GM12878 (cell line): ENCODE measurements at regions not wholly inside any gene's neighbourhood (a gene's known extent, or its start where the extent isn't known, plus 50 kb on each side); places are given as distances from the start of the nearest gene placed in this dataset.
A peak's percentile ranks its signal among the peaks of the same experiment; 100 is the strongest.

Experiments
- ATAC-seq: fragments of 200-7000 bp; cut with Tn5 transposase; 3 replicates; pipeline ENCODE4 v1.9.1; 2020; ENCODE audit warnings: mild to moderate bottlenecking, moderate library complexity
- BruUV-seq: library from RNA; stranded (reverse); fragments of 400-500 nt; replicated peaks from 2 replicates; lab custom pipeline; 2021; lab: Mats Ljungman, UMichigan
- CTCF ChIA-PET: fragments of 300-600 bp; sonication (Branson Sonifier 250); formaldehyde crosslinking; extraction: SDS; loops from one replicate; lab custom pipeline; 2021; ENCODE audit warnings: inconsistent platforms; lab: Yijun Ruan, JAX
- POLR2A ChIA-PET: fragments of 350-600 bp; formaldehyde crosslinking; extraction: SDS; loops from one replicate; lab custom pipeline; 2021; ENCODE audit warnings: inconsistent platforms; lab: Charles Lee
- RAD21 ChIA-PET: fragments of 300-600 bp; sonication (Branson Sonifier 250); formaldehyde crosslinking; loops from one replicate; lab custom pipeline; 2023; ENCODE audit warnings: antibody characterized with exemption; ENCODE audit not compliant: unreplicated experiment; lab: Charles Lee
- SMC1A ChIA-PET: fragments of 300-600 bp; sonication (Branson Sonifier 250); formaldehyde crosslinking; loops from one replicate; lab custom pipeline; 2023; ENCODE audit not compliant: unreplicated experiment, uncharacterized antibody; lab: Charles Lee
- DNase-seq: peaks from one replicate; pipeline ENCODE4 v3.0.0-alpha.2; 2011; ENCODE audit warnings: low read depth, low spot score
- FAIRE-seq: peaks from 3 replicates; lab custom pipeline; 2011; peaks lifted over from hg19 to GRCh38; lab: Jason Lieb, UNC
- H2AFZ ChIP-seq: 2 replicates; pipeline ENCODE4 v1.6.0; 2011; ENCODE audit warnings: low read depth, low read length, control low read depth; ENCODE audit not compliant: control insufficient read depth
- H3K27ac ChIP-seq: 2 replicates; pipeline ENCODE4 v1.5.1; 2011; ENCODE audit warnings: control low read depth; ENCODE audit not compliant: control insufficient read depth, insufficient read depth
- H3K27me3 ChIP-seq, 2 experiments: replicated peaks in 1 of 2; 2 replicates each; pipeline versions ENCODE4 v1.6.0 to v1.6.1; 2011; ENCODE audit warnings: low read length in 1 of 2; ENCODE audit not compliant: control insufficient read depth in 2 of 2, insufficient read depth in 2 of 2
- H3K36me3 ChIP-seq, 2 experiments: 2 replicates each; pipeline ENCODE4 v1.5.1; 2011; ENCODE audit warnings: low read length in 1 of 2; ENCODE audit not compliant: control insufficient read depth in 2 of 2, insufficient read depth in 2 of 2
- H3K4me1 ChIP-seq: 2 replicates; pipeline ENCODE4 v1.6.1; 2011; ENCODE audit warnings: mild to moderate bottlenecking, low read length, moderate library complexity, mixed read lengths; ENCODE audit not compliant: control insufficient read depth, insufficient read depth
- H3K4me2 ChIP-seq: 2 replicates; pipeline ENCODE4 v1.6.0; 2011; ENCODE audit warnings: control low read depth; ENCODE audit not compliant: control insufficient read depth, insufficient read depth
- H3K4me3 ChIP-seq: fragments of 200-600 bp; sonication (generic); 2 replicates; pipeline ENCODE4 v1.5.1; 2016
- H3K79me2 ChIP-seq: 2 replicates; pipeline ENCODE4 v1.6.0; 2011; ENCODE audit warnings: low read length; ENCODE audit not compliant: control insufficient read depth, insufficient read depth
- H3K9ac ChIP-seq: 2 replicates; pipeline ENCODE4 v1.8.0; 2011; ENCODE audit warnings: low read length, control low read depth, mixed read lengths; ENCODE audit not compliant: control insufficient read depth, insufficient read depth
- H3K9me3 ChIP-seq: replicated peaks from 3 replicates; pipeline ENCODE4 v1.5.1; 2011; ENCODE audit warnings: mild to moderate bottlenecking, low read length; ENCODE audit not compliant: control insufficient read depth, insufficient read depth
- H4K20me1 ChIP-seq: 2 replicates; pipeline ENCODE4 v1.6.0; 2011; ENCODE audit not compliant: control insufficient read depth, insufficient read depth
- WGBS: methylation state at CpG from one replicate; pipeline ENCODE4 v1.1.6; 2016; ENCODE audit warnings: low lambda C conversion rate; ENCODE audit not compliant: insufficient replicate concordance, insufficient coverage; ENCODE audit errors: missing lambda C conversion rate; 5-methylcytosine and 5-hydroxymethylcytosine counted together
- in situ Hi-C: fragments of 300-500 bp; cut with MboI; formaldehyde crosslinking; loops from 9 replicates; pipeline ENCODE4 v1.14.3; 2018; ENCODE audit warnings: mixed read lengths
- intact Hi-C: fragments of 100-400 bp; cut with micrococcal nuclease; formaldehyde crosslinking; loops from one replicate; pipeline ENCODE4 v1.14.2; 2022; ENCODE audit not compliant: unreplicated experiment
- TF ChIP-seq, protein P1 (sequence below): fragments of 450-650 bp; IDR thresholded peaks from 2 replicates; pipeline ENCODE4 v1.6.1; 2016; ENCODE audit warnings: mild to moderate bottlenecking
- TF ChIP-seq, protein P2 (sequence below): IDR thresholded peaks from 2 replicates; pipeline ENCODE4 v1.6.1; 2011; ENCODE audit warnings: mild to moderate bottlenecking, low read depth, low read length, moderate library complexity; ENCODE audit not compliant: insufficient replicate concordance

DNA sequence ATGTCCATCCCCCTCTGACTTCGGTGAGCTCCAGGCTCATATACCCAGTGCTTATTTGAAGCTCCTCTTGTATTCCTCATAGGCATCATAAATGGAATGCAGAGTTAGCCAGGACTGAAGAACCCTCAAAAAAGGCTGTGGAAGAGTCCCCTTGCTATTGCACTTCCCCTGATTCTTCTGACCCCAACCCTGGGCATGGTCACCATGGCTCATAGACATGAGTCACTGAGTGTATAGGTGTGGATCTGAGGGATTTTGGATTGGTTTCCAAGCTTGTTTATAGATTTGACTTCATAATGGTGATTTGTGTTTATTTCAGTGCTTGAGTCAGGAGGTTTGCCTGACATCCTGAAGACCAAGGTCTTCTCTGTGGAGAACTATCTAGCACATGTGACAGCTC, 98.4 kb upstream of the SLC38A2 start:
- Histone ChIP-seq H4K20me1 (no peaks in the 10 kb centered on the region), H3K27ac (no peak overlapping the region), H3K4me2 (peak overlapping the region; percentile 26; the same call in 1 of the 2 replicates), H3K27me3 (no peaks in the 10 kb centered on the region), H3K36me3 (no peaks in the 10 kb centered on the region)
- POLR2A ChIA-PET, result interaction anchor here (0.5 to 2.9 kb wide), 8 partner anchors 12 to 85 kb away, joined by 3 to 27 read pairs (median 3); no protein-coding TSS in a partner anchor
- 100% methylated on average over 1 of the region's 1 CpG for WGBS
- peak; percentile 10 for ATAC-seq
- CTCF ChIA-PET, result interaction anchor here (0.6 to 2.3 kb wide), 11 partner anchors 11 to 190 kb away, joined by 3 to 13 read pairs (median 4); no protein-coding TSS in a partner anchor
- TF ChIP-seq, protein P1, sequence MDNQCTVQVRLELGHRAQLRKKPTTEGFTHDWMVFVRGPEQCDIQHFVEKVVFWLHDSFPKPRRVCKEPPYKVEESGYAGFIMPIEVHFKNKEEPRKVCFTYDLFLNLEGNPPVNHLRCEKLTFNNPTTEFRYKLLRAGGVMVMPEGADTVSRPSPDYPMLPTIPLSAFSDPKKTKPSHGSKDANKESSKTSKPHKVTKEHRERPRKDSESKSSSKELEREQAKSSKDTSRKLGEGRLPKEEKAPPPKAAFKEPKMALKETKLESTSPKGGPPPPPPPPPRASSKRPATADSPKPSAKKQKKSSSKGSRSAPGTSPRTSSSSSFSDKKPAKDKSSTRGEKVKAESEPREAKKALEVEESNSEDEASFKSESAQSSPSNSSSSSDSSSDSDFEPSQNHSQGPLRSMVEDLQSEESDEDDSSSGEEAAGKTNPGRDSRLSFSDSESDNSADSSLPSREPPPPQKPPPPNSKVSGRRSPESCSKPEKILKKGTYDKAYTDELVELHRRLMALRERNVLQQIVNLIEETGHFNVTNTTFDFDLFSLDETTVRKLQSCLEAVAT, result peak; percentile 26; the same call in 1 of the 2 replicates
- TF ChIP-seq, protein P2, sequence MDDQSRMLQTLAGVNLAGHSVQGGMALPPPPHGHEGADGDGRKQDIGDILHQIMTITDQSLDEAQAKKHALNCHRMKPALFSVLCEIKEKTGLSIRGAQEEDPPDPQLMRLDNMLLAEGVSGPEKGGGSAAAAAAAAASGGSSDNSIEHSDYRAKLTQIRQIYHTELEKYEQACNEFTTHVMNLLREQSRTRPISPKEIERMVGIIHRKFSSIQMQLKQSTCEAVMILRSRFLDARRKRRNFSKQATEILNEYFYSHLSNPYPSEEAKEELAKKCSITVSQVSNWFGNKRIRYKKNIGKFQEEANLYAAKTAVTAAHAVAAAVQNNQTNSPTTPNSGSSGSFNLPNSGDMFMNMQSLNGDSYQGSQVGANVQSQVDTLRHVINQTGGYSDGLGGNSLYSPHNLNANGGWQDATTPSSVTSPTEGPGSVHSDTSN, result no peak
- TF ChIP-seq, all 136 proteins: peak for 1
- FAIRE-seq (no peak), DNase-seq (no peak)
- no peaks in the 10 kb centered on the region for H3K9me3 ChIP-seq
- H3K4me1 ChIP-seq, result peaks cover 9% of the 10 kb centered on the region; the same call in 1 of the 2 replicates
- no peak overlapping the region for H3K9ac ChIP-seq
- BruUV-seq, result no TSS peak
- RAD21 ChIA-PET, result interaction anchor here (1.1 to 4.0 kb wide), 9 partner anchors 11 to 202 kb away, joined by 3 to 33 read pairs (median 6); partner anchors contain the start of gene SLC38A1
- H2AFZ ChIP-seq, result no peak overlapping the region
- peak overlapping the region; percentile 17; the same call in 1 of the 2 replicates for H3K4me3 ChIP-seq
- SMC1A ChIA-PET, result interaction anchor here (0.9 to 4.6 kb wide), 20 partner anchors 9 to 191 kb away, joined by 3 to 56 read pairs (median 5); no protein-coding TSS in a partner anchor
- intact Hi-C loops (loop anchor here (5.0 kb wide), 1 partner anchor 99 kb away; the partner anchor contains the start of gene SLC38A2), in situ Hi-C loops (no loop called here)
- peaks cover 3% of the 10 kb centered on the region for H3K79me2 ChIP-seq
